ENCODE measurements at regions not wholly inside any gene's neighbourhood (a gene's known extent, or its start where the extent isn't known, plus 50 kb on each side); places are given as distances from the start of the nearest gene placed in this dataset.

DNA sequence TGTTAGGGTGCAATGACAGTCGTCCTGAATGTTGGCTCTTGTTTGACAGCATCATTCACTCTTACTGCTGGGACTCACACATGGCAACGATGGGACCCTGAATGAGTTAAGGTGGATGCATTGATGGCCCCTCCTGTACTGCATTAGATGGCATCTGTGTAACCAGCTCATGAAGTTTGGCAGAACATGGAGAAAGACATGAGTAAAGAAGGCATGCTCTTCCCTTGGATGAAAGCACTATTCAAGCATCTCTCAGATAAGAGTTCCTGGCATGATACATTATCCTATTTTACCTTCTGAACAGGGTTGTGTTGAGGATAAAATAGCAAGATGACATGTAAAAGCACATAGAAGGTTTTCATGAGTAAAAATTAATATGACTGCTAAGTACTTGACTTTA is 142.2 kb upstream of the GAS1 start:
- no peak overlapping the region for H3K4me3 ChIP-seq
- no peaks in the 10 kb centered on the region for H3K9me3 ChIP-seq
- H3K27me3 ChIP-seq = no peaks in the 10 kb centered on the region
- no peaks in the 10 kb centered on the region for H3K4me1 ChIP-seq
- intact Hi-C loops (cut with DNase I) = no loop called here
- DNase-seq (ENCODE audit: extremely low spot score in 2 of 2) = no peak
- H3K36me3 ChIP-seq = no peaks in the 10 kb centered on the region
- no peak overlapping the region for H3K27ac ChIP-seq
- TF ChIP-seq POLR2A (IDR thresholded peaks at IDR 0.05) = no peak
- TF ChIP-seq, protein P1, sequence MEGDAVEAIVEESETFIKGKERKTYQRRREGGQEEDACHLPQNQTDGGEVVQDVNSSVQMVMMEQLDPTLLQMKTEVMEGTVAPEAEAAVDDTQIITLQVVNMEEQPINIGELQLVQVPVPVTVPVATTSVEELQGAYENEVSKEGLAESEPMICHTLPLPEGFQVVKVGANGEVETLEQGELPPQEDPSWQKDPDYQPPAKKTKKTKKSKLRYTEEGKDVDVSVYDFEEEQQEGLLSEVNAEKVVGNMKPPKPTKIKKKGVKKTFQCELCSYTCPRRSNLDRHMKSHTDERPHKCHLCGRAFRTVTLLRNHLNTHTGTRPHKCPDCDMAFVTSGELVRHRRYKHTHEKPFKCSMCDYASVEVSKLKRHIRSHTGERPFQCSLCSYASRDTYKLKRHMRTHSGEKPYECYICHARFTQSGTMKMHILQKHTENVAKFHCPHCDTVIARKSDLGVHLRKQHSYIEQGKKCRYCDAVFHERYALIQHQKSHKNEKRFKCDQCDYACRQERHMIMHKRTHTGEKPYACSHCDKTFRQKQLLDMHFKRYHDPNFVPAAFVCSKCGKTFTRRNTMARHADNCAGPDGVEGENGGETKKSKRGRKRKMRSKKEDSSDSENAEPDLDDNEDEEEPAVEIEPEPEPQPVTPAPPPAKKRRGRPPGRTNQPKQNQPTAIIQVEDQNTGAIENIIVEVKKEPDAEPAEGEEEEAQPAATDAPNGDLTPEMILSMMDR (IDR thresholded peaks at IDR 0.05) = no peak

- intact Hi-C loops (cut with DNase I) = no loop called here
- no peak overlapping the region for H3K27ac ChIP-seq
- TF ChIP-seq POLR2A (IDR thresholded peaks at IDR 0.05) (no peak), POLR2AphosphoS5 (IDR thresholded peaks at IDR 0.05; ENCODE audit: insufficient read depth in 1 of 2, low read depth in 1 of 2) (no peak)
- TF ChIP-seq, protein P1 (IDR thresholded peaks at IDR 0.05) = no peak
These were observed 142.6 kb upstream of the GAS1 start for GRCh38 chr9:87089929-87090328.

DNA sequence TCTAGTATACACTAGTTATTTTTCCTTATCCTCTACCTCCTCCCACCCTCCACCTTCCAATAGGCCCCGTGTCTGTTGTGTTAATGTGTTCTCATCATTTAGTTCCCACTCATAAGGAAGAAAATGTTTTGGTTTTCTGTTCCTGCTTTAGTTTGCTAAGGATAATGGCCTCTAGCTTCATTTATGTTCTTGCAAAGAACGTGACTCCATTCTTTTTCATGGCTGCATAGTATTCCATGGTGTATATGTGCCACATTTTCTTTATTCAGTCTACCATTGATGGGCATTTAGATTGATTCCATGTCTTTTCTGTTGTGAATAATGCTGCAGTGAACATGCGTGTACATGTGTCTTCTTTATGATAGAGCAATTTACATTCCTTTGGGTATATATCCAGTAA is 146.5 kb upstream of the GAS1 start:
- Histone ChIP-seq H3K4me3 (no peak overlapping the region), H3K9me3 (no peaks in the 10 kb centered on the region), H3K4me1 (no peaks in the 10 kb centered on the region), H3K36me3 (no peaks in the 10 kb centered on the region), H3K27ac (no peak overlapping the region), H3K27me3 (no peaks in the 10 kb centered on the region)
- no peak for DNase-seq (ENCODE audit: extremely low spot score in 2 of 2)
- intact Hi-C loops (cut with DNase I) = no loop called here
- no peak for TF ChIP-seq POLR2AphosphoS5 (IDR thresholded peaks at IDR 0.05; ENCODE audit: insufficient read depth in 1 of 2, low read depth in 1 of 2)
- no peak for TF ChIP-seq POLR2A (IDR thresholded peaks at IDR 0.05)
- TF ChIP-seq, protein P1 (IDR thresholded peaks at IDR 0.05) = no peak

More at GRCh38 chr9:87089929-87090328, 142.6 kb upstream of the GAS1 start:
- Histone ChIP-seq H3K27me3 (no peaks in the 10 kb centered on the region), H3K36me3 (no peaks in the 10 kb centered on the region), H3K9me3 (no peaks in the 10 kb centered on the region), H3K4me3 (no peak overlapping the region), H3K4me1 (no peaks in the 10 kb centered on the region)
- no peak for DNase-seq (ENCODE audit: extremely low spot score in 2 of 2)

DNA sequence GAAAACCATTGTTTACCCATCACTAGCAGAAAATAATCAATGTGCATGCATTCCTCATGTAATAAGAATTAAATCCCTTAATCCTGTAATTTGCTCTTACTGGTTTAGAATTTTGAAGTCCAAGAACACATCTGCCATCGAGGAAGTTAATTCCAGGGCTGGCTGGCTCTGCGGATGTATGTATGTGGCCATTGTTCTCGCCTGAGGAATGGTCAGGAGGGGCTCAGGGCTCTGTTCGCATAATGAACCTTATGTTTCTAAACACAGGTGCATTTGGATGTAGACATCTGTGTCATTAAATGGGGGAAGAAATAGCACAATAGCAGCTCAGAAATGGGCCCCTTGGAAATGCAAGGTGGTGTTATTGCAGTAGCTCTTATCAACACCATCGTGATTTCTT is 148.6 kb upstream of the GAS1 start:
- Histone ChIP-seq H3K36me3 (no peaks in the 10 kb centered on the region), H3K9me3 (no peaks in the 10 kb centered on the region), H3K27ac (no peak overlapping the region), H3K4me1 (no peaks in the 10 kb centered on the region), H3K4me3 (no peak overlapping the region), H3K27me3 (no peaks in the 10 kb centered on the region)
- DNase-seq (ENCODE audit: extremely low spot score in 2 of 2) = no peak
- intact Hi-C loops (cut with DNase I) = no loop called here
- TF ChIP-seq POLR2AphosphoS5 (IDR thresholded peaks at IDR 0.05; ENCODE audit: insufficient read depth in 1 of 2, low read depth in 1 of 2) = no peak
- TF ChIP-seq, protein P1 (IDR thresholded peaks at IDR 0.05) = no peak
- no peak for TF ChIP-seq POLR2A (IDR thresholded peaks at IDR 0.05)

GRCh38 chr9:87096506-87096905 is 149.2 kb upstream of the GAS1 start:
- no peaks in the 10 kb centered on the region for H3K4me1 ChIP-seq

More at GRCh38 chr9:87096506-87096905, 149.2 kb upstream of the GAS1 start:
- Histone ChIP-seq H3K27ac (no peak overlapping the region), H3K4me3 (no peak overlapping the region), H3K9me3 (no peaks in the 10 kb centered on the region), H3K27me3 (no peaks in the 10 kb centered on the region), H3K36me3 (no peaks in the 10 kb centered on the region)
- DNase-seq (ENCODE audit: extremely low spot score in 2 of 2) = no peak
- intact Hi-C loops (cut with DNase I) = no loop called here
- TF ChIP-seq, protein P1 (IDR thresholded peaks at IDR 0.05) = no peak
- TF ChIP-seq POLR2AphosphoS5 (IDR thresholded peaks at IDR 0.05; ENCODE audit: insufficient read depth in 1 of 2, low read depth in 1 of 2) (no peak), POLR2A (IDR thresholded peaks at IDR 0.05) (no peak)

All from vagina (tissue), 2 donors.